ENCODE measurements at regions not wholly inside any gene's neighbourhood (a gene's known extent, or its start where the extent isn't known, plus 50 kb on each side); places are given as distances from the start of the nearest gene placed in this dataset.

DNA sequence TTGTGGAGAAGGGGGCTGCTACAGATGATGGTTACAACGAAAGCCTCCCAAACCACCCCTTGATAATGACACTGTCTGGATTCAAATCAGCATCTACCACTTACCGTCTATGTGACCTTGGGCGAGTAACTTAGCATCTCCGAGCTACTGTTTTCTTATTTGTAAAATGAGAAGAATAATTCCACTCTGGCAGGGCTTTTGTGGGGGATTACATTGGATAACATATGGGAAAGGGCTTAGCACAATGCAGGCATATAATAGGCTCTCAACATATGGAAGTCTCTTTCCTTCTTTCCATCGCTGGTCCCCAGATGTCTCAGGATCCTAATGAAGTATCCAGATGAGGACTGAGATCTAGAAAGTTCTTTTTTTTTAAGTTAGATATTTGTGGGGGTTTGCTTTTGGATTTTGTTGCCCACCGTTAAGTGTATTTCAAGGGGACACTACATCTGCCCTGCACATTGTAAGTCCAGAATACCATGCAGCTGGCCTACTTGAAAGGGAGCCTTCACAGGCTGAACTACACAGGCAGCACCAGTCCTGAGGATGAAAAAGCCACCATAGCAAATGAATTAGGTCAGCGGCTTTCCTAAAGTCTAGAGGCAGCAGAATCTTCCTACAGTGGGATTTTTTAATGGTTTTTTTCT is 172.2 kb upstream of the IRF2BP2 start:
- Histone ChIP-seq H3K23me2 (ENCODE audit: insufficient read length, low read depth, low read length, poor library complexity, severe bottlenecking) (no peaks in the 10 kb centered on the region), H3K79me2 (ENCODE audit: insufficient read depth, low read length) (no peaks in the 10 kb centered on the region), H3K9me3 (ENCODE audit: control insufficient read depth, low read depth, low read length) (no peaks in the 10 kb centered on the region), H4K5ac (ENCODE audit: insufficient read length, low read depth, low read length) (no peak overlapping the region), H3K18ac (ENCODE audit: insufficient read length, low read depth, low read length) (no peak overlapping the region), H3K9ac (ENCODE audit: extremely low read depth, insufficient read length, low read length) (no peak overlapping the region), H2BK5ac (ENCODE audit: insufficient read length, low read length) (no peak overlapping the region), H2BK120ac (ENCODE audit: low read depth, low read length, poor library complexity, severe bottlenecking) (no peak overlapping the region), H3K27me3 (ENCODE audit: insufficient read depth, low read length) (no peaks in the 10 kb centered on the region), H2BK12ac (ENCODE audit: insufficient read length, low read depth, low read length) (no peak overlapping the region), H2BK20ac (ENCODE audit: low read depth, low read length, poor library complexity, severe bottlenecking) (no peak overlapping the region), H2BK15ac (ENCODE audit: low read depth, low read length) (no peak overlapping the region), H2AFZ (ENCODE audit: low read length) (no peak overlapping the region), H3K14ac (ENCODE audit: insufficient read depth, low read length) (no peak overlapping the region), H4K20me1 (ENCODE audit: control insufficient read depth, insufficient read depth, insufficient read length) (no peaks in the 10 kb centered on the region), H3T11ph (ENCODE audit: low read length) (no peak overlapping the region), H3K23ac (ENCODE audit: insufficient read length, low read depth, low read length) (no peak overlapping the region), H3K79me1 (ENCODE audit: insufficient read depth, low read depth, low read length, poor library complexity, severe bottlenecking) (no peaks in the 10 kb centered on the region), H3K56ac (ENCODE audit: insufficient read length, low read depth, low read length) (no peak overlapping the region), H4K8ac (replicated peaks; ENCODE audit: insufficient read length, low read depth, low read length) (no peak overlapping the region), H2AK5ac (ENCODE audit: insufficient read length, low read length) (no peak overlapping the region), H3K4me1 (ENCODE audit: insufficient read depth, low read length) (peaks cover 8% of the 10 kb centered on the region), H4K91ac (ENCODE audit: insufficient read length, low read depth, low read length) (no peak overlapping the region), H3K4me2 (ENCODE audit: insufficient read depth, insufficient read length, low read length) (no peak overlapping the region), H3K27ac (ENCODE audit: insufficient read length, low read depth, low read length) (no peak overlapping the region), H3K4ac (ENCODE audit: low read depth, low read length) (no peak overlapping the region)
- no peaks in the 10 kb centered on the region for H3K9me3 Mint-ChIP-seq
- H3K36me3 Mint-ChIP-seq (ENCODE audit: insufficient read depth in 1 of 3, low read depth in 3 of 3) = no peaks in the 10 kb centered on the region
- WGBS (ENCODE audit: extremely low coverage, insufficient read length, low lambda C conversion rate) = no CpG with 5 or more reads among the region's 7 CpGs
- TF ChIP-seq, protein P1, sequence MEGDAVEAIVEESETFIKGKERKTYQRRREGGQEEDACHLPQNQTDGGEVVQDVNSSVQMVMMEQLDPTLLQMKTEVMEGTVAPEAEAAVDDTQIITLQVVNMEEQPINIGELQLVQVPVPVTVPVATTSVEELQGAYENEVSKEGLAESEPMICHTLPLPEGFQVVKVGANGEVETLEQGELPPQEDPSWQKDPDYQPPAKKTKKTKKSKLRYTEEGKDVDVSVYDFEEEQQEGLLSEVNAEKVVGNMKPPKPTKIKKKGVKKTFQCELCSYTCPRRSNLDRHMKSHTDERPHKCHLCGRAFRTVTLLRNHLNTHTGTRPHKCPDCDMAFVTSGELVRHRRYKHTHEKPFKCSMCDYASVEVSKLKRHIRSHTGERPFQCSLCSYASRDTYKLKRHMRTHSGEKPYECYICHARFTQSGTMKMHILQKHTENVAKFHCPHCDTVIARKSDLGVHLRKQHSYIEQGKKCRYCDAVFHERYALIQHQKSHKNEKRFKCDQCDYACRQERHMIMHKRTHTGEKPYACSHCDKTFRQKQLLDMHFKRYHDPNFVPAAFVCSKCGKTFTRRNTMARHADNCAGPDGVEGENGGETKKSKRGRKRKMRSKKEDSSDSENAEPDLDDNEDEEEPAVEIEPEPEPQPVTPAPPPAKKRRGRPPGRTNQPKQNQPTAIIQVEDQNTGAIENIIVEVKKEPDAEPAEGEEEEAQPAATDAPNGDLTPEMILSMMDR (conservative IDR thresholded peaks at IDR 0.05) = no peak
- no peaks in the 10 kb centered on the region for H3K27me3 Mint-ChIP-seq (ENCODE audit: low read depth)
- H3K27ac Mint-ChIP-seq = no peak overlapping the region
- H3K4me1 Mint-ChIP-seq = peaks cover 9% of the 10 kb centered on the region in 2 experiments
- peak; percentile 24 for DNase-seq
- H3K4me3 Mint-ChIP-seq = no peak overlapping the region

Data from H9 (cell line).